ENCODE measurements at regions not wholly inside any gene's neighbourhood (a gene's known extent, or its start where the extent isn't known, plus 50 kb on each side); places are given as distances from the start of the nearest gene placed in this dataset.
A peak's percentile ranks its signal among the peaks of the same experiment; 100 is the strongest.

- Histone ChIP-seq H3K4me3 (replicated peaks in 1 of 3; ENCODE audit: insufficient read depth in 1 of 3, low read depth in 2 of 3, low read length in 3 of 3) (no peak overlapping the region), H3K4me2 (ENCODE audit: low read depth, low read length) (no peak overlapping the region), H3K27me3 (ENCODE audit: control insufficient read depth in 1 of 2, insufficient read depth in 2 of 2, low read length in 2 of 2) (no peaks in the 10 kb centered on the region), H3K4me1 (ENCODE audit: insufficient read depth, low read length) (no peaks in the 10 kb centered on the region), H3K9ac (ENCODE audit: insufficient read depth, low read depth, low read length) (no peak overlapping the region), H3K9me3 (ENCODE audit: low read length) (no peaks in the 10 kb centered on the region), H2AFZ (ENCODE audit: low read length) (no peak overlapping the region), H4K20me1 (ENCODE audit: insufficient read depth, low read length) (no peaks in the 10 kb centered on the region), H3K79me2 (ENCODE audit: insufficient read depth, low read length) (no peaks in the 10 kb centered on the region), H3K27ac (ENCODE audit: extremely low read length, insufficient read depth, low read length) (no peak overlapping the region), H3K36me3 (replicated peaks in 1 of 2; ENCODE audit: control insufficient read depth in 1 of 2, insufficient read depth in 2 of 2, low read length in 2 of 2) (no peaks in the 10 kb centered on the region)
- no peak for DNase-seq (ENCODE audit: low spot score)
- ATAC-seq: no peak
- ChIA-PET CTCF (ENCODE audit: low intra/inter-chr PET ratio, low total read pairs) (no interaction called here), POLR2A (no interaction called here)
- BruUV-seq (replicated peaks): no TSS peak
- no peak for TF ChIP-seq ERF (CRISPR knock-in tag; IDR thresholded peaks at IDR 0.05)
- TF ChIP-seq PHF5A (CRISPR knock-in tag; IDR thresholded peaks at IDR 0.05; ENCODE audit: low read depth, unreplicated experiment): no peak
- no peak for TF ChIP-seq ZNF460 (CRISPR knock-in tag; IDR thresholded peaks at IDR 0.05; ENCODE audit: borderline replicate concordance)
- TF ChIP-seq ZNF720 (CRISPR knock-in tag; IDR thresholded peaks at IDR 0.05): no peak
- no peak for TF ChIP-seq TEAD2 (CRISPR knock-in tag; IDR thresholded peaks at IDR 0.05)
- in situ Hi-C loops (cut with HindIII; ENCODE audit: extremely low pct_ligation_motif_present, low pct_unique_long_range_greater_than_20kb): no loop called here
- FAIRE-seq: no peak
- intact Hi-C loops (cut with micrococcal nuclease; ENCODE audit: unreplicated experiment): no loop called here
- 0% methylated on average over 1 of the region's 1 CpG for WGBS (ENCODE audit: low lambda C conversion rate)
These were observed 135.9 kb upstream of the KCNK2 start for GRCh38 chr1:214946615-214947014.

GRCh38 chr1:214952648-214953047 is 129.9 kb upstream of the KCNK2 start:
- Histone ChIP-seq H3K27ac (ENCODE audit: extremely low read length, insufficient read depth, low read length) (no peak overlapping the region), H3K4me1 (ENCODE audit: insufficient read depth, low read length) (no peaks in the 10 kb centered on the region), H2AFZ (ENCODE audit: low read length) (no peak overlapping the region), H3K4me3 (replicated peaks in 1 of 3; ENCODE audit: insufficient read depth in 1 of 3, low read depth in 2 of 3, low read length in 3 of 3) (no peak overlapping the region), H3K9me3 (ENCODE audit: low read length) (no peaks in the 10 kb centered on the region), H3K36me3 (replicated peaks in 1 of 2; ENCODE audit: control insufficient read depth in 1 of 2, insufficient read depth in 2 of 2, low read length in 2 of 2) (no peaks in the 10 kb centered on the region), H3K27me3 (ENCODE audit: control insufficient read depth in 1 of 2, insufficient read depth in 2 of 2, low read length in 2 of 2) (no peaks in the 10 kb centered on the region), H3K79me2 (ENCODE audit: insufficient read depth, low read length) (no peaks in the 10 kb centered on the region), H3K4me2 (ENCODE audit: low read depth, low read length) (0 out of 2 replicates have a peak overlapping the region, but pooled peaks have one; percentile 13), H4K20me1 (ENCODE audit: insufficient read depth, low read length) (no peaks in the 10 kb centered on the region), H3K9ac (ENCODE audit: insufficient read depth, low read depth, low read length) (no peak overlapping the region)
- ATAC-seq (no peak), FAIRE-seq (no peak), DNase-seq (ENCODE audit: low spot score) (no peak)
- TF ChIP-seq MAFK (conservative IDR thresholded peaks at IDR 0.05 in 1 of 2, IDR thresholded peaks at IDR 0.05 in 1 of 2; ENCODE audit: low read length in 2 of 2) (peak; percentile 29 to 39; a peak in 2 of 4 replicates), ZNF703 (CRISPR knock-in tag; IDR thresholded peaks at IDR 0.05; ENCODE audit: borderline replicate concordance) (no peak), PBX3 (CRISPR knock-in tag; IDR thresholded peaks at IDR 0.05; ENCODE audit: borderline replicate concordance) (no peak), ZNF746 (CRISPR knock-in tag; IDR thresholded peaks at IDR 0.05) (no peak), ZIK1 (CRISPR knock-in tag; IDR thresholded peaks at IDR 0.05; ENCODE audit: borderline replicate concordance, low read depth) (no peak), SSRP1 (CRISPR knock-in tag; IDR thresholded peaks at IDR 0.05) (no peak), MAFF (IDR thresholded peaks at IDR 0.05; ENCODE audit: low read depth, low read length) (peak; percentile 22; the same call in 1 of the 2 replicates), NFKBIZ (CRISPR knock-in tag; IDR thresholded peaks at IDR 0.05) (no peak)
- BruUV-seq (replicated peaks): no TSS peak
- intact Hi-C loops (cut with micrococcal nuclease; ENCODE audit: unreplicated experiment): no loop called here
- in situ Hi-C loops (cut with HindIII; ENCODE audit: extremely low pct_ligation_motif_present, low pct_unique_long_range_greater_than_20kb): no loop called here
- POLR2A ChIA-PET: no interaction called here
- CTCF ChIA-PET (ENCODE audit: low intra/inter-chr PET ratio, low total read pairs): no interaction called here
- WGBS (ENCODE audit: low lambda C conversion rate): 10% methylated on average over 7 of the region's 7 CpGs

Data from HepG2 (cell line).